ENCODE measurements at regions not wholly inside any gene's neighbourhood (a gene's known extent, or its start where the extent isn't known, plus 50 kb on each side); places are given as distances from the start of the nearest gene placed in this dataset.

DNA sequence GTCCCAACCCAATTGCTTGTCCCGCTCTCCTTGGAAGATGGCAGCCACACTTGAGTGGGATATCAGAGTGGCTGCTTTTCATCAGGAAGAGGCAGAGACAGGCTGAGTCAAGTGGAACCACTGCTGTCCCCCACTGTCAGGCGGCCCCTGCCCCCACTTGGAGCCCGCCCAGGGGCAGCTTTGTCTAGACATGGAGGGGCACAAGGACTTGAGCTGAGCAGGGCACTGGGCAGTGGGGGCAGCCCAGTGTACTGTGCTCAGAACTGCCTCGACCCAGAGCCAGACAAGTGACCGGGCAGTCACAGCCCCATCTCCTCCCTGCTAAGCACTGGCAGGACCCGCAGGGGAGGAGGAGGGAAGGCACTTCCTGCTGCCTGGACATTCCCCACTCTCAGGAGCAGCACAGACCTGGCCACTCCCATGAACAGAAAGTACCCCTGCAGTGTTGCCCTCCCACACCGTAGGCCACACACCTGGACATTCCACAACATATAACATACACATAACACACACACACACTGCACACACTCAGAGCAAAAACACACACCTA, 91.0 kb downstream of the MRPL36 start:
- no peaks in the 10 kb centered on the region for H3K4me1 ChIP-seq (ENCODE audit: control insufficient read depth in 1 of 2, insufficient read depth in 2 of 2, low read depth in 1 of 2, low read length in 1 of 2)
- H3K79me2 ChIP-seq (ENCODE audit: insufficient read depth) = no peaks in the 10 kb centered on the region
- no peak overlapping the region for H3K9ac ChIP-seq
- peaks cover 47% of the 10 kb centered on the region for H3K27me3 ChIP-seq (ENCODE audit: insufficient read depth)
- H2AFZ ChIP-seq (ENCODE audit: low read depth) = no peak overlapping the region
- H3K27ac ChIP-seq (ENCODE audit: low read depth in 2 of 2, low read length in 1 of 2) = no peak overlapping the region
- 18% methylated on average over 1 of the region's 7 CpGs for WGBS (ENCODE audit: low lambda C conversion rate)
- DNase-seq = no peak
- TF ChIP-seq REST (IDR thresholded peaks at IDR 0.05; ENCODE audit: low read depth, low read length) (no peak), NRF1 (IDR thresholded peaks at IDR 0.05; ENCODE audit: low read depth, low read length) (no peak), USF2 (IDR thresholded peaks at IDR 0.05; ENCODE audit: borderline replicate concordance, low read depth, low read length) (no peak)
- ChIA-PET CTCF (no interaction called here), POLR2A (no interaction called here)
- no peaks in the 10 kb centered on the region for H4K20me1 ChIP-seq (ENCODE audit: insufficient read depth)
- H3K36me3 ChIP-seq (replicated peaks in 1 of 2; ENCODE audit: control insufficient read depth in 1 of 2, insufficient read depth in 2 of 2, low read length in 1 of 2) = no peaks in the 10 kb centered on the region
- H3K4me2 ChIP-seq = no peak overlapping the region
- no peaks in the 10 kb centered on the region for H3K9me2 ChIP-seq
- no peaks in the 10 kb centered on the region for H3K9me3 ChIP-seq
- H3F3A ChIP-seq (replicated peaks; ENCODE audit: insufficient read depth) = no peaks in the 10 kb centered on the region
- H3K4me3 ChIP-seq (ENCODE audit: low read depth in 2 of 2, low read length in 1 of 2) = no peak overlapping the region

DNA sequence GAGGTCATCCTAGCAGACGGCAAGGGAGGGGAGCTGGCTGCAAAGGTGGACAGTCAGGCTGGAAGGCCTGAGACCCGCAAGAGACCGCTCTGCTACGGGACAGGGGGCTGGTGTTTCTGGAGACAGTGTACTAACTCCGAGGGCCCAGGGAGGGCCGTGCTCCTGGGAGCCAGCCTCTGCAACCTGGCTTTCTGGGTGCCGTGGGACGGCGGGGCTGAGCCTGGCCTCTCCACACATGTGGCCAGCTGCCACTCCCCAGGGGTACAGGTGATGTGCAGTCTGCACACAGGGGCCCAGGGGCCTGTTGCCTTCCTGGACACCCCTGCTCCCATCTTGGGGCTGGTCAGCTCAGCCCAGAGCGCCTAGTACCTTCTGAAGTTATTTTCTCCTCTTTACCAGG, 92.2 kb downstream of the MRPL36 start:
- Histone ChIP-seq H3K9me3 (no peaks in the 10 kb centered on the region), H3K9me2 (no peaks in the 10 kb centered on the region), H3K79me2 (ENCODE audit: insufficient read depth) (no peaks in the 10 kb centered on the region), H3K4me3 (ENCODE audit: low read depth in 2 of 2, low read length in 1 of 2) (no peak overlapping the region), H2AFZ (ENCODE audit: low read depth) (no peak overlapping the region), H3K36me3 (replicated peaks in 1 of 2; ENCODE audit: control insufficient read depth in 1 of 2, insufficient read depth in 2 of 2, low read length in 1 of 2) (no peaks in the 10 kb centered on the region), H3K4me1 (ENCODE audit: control insufficient read depth in 1 of 2, insufficient read depth in 2 of 2, low read depth in 1 of 2, low read length in 1 of 2) (no peaks in the 10 kb centered on the region), H3K4me2 (no peak overlapping the region), H3K9ac (no peak overlapping the region), H3K27ac (ENCODE audit: low read depth in 2 of 2, low read length in 1 of 2) (no peak overlapping the region), H3K27me3 (ENCODE audit: insufficient read depth) (peaks cover 59% of the 10 kb centered on the region), H4K20me1 (ENCODE audit: insufficient read depth) (no peaks in the 10 kb centered on the region), H3F3A (replicated peaks; ENCODE audit: insufficient read depth) (no peaks in the 10 kb centered on the region)
- WGBS (ENCODE audit: low lambda C conversion rate) = 0% methylated on average over 3 of the region's 10 CpGs
- ChIA-PET CTCF (interaction anchor here (1.0 kb wide), 1 partner anchor 13 kb away, joined by 3 read pairs; no protein-coding TSS in a partner anchor), POLR2A (no interaction called here)
- TF ChIP-seq RFX5 (IDR thresholded peaks at IDR 0.05; ENCODE audit: low read length) = no peak
- no peak for TF ChIP-seq GABPA (IDR thresholded peaks at IDR 0.05; ENCODE audit: low read depth)
- TF ChIP-seq TCF12 (IDR thresholded peaks at IDR 0.05) = no peak
- TF ChIP-seq POLR2AphosphoS5 (IDR thresholded peaks at IDR 0.05; ENCODE audit: low read depth, low read length) = no peak
- no peak for DNase-seq

DNA sequence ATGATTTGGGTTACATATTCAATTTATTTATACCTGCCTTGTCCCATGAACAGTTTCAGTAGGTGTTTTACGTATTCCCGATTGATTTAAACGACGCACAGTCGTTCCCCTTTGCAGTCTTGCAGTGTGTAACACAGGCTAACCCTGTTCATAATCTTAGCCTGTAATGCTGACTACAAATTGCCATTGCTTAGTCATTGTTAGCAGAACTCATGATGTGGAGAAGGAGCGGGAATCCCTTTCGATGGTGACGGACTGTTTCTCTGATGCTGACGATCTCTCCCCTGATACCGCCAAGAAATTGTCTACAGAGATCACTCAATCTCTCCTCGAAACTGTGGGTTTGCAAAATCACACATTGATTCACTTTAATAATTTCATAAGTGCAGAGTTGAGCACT, 93.2 kb downstream of the MRPL36 start:
- Histone ChIP-seq H3K9me3 (no peaks in the 10 kb centered on the region), H3K79me2 (ENCODE audit: insufficient read depth) (no peaks in the 10 kb centered on the region), H2AFZ (ENCODE audit: low read depth) (no peak overlapping the region), H3F3A (replicated peaks; ENCODE audit: insufficient read depth) (no peaks in the 10 kb centered on the region), H3K27me3 (ENCODE audit: insufficient read depth) (peaks cover 69% of the 10 kb centered on the region), H3K4me1 (ENCODE audit: control insufficient read depth in 1 of 2, insufficient read depth in 2 of 2, low read depth in 1 of 2, low read length in 1 of 2) (no peaks in the 10 kb centered on the region), H3K9me2 (no peaks in the 10 kb centered on the region), H3K9ac (no peak overlapping the region), H3K4me2 (no peak overlapping the region), H3K36me3 (replicated peaks in 1 of 2; ENCODE audit: control insufficient read depth in 1 of 2, insufficient read depth in 2 of 2, low read length in 1 of 2) (no peaks in the 10 kb centered on the region), H3K27ac (ENCODE audit: low read depth in 2 of 2, low read length in 1 of 2) (no peak overlapping the region), H4K20me1 (ENCODE audit: insufficient read depth) (no peaks in the 10 kb centered on the region), H3K4me3 (ENCODE audit: low read depth in 2 of 2, low read length in 1 of 2) (no peak overlapping the region)
- CTCF ChIA-PET = no interaction called here
- WGBS (ENCODE audit: low lambda C conversion rate) = 29% methylated on average over 11 of the region's 11 CpGs
- DNase-seq = no peak
- POLR2A ChIA-PET = no interaction called here
- no peak for TF ChIP-seq MEF2A (IDR thresholded peaks at IDR 0.05; ENCODE audit: borderline replicate concordance, low read depth)
- TF ChIP-seq, protein P1, sequence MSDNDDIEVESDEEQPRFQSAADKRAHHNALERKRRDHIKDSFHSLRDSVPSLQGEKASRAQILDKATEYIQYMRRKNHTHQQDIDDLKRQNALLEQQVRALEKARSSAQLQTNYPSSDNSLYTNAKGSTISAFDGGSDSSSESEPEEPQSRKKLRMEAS (IDR thresholded peaks at IDR 0.05; ENCODE audit: low read depth) = no peak
- no peak for TF ChIP-seq RAD21 (IDR thresholded peaks at IDR 0.05; ENCODE audit: low read length)
- no peak for TF ChIP-seq TEAD4 (IDR thresholded peaks at IDR 0.05; ENCODE audit: borderline replicate concordance, insufficient read depth)
- TF ChIP-seq ELF1 (IDR thresholded peaks at IDR 0.05) = no peak
- no peak for TF ChIP-seq USF1 (IDR thresholded peaks at IDR 0.05; ENCODE audit: borderline replicate concordance, low read depth)
- TF ChIP-seq USF2 (IDR thresholded peaks at IDR 0.05; ENCODE audit: borderline replicate concordance, low read depth, low read length) = no peak
- no peak for TF ChIP-seq FOXJ3 (CRISPR knock-in tag; IDR thresholded peaks at IDR 0.05)
- no peak for TF ChIP-seq EZH2phosphoT487 (IDR thresholded peaks at IDR 0.05; ENCODE audit: borderline replicate concordance, low read depth)
